Endothelial cell of umbilical vein (primary cell): ENCODE measurements at regions not wholly inside any gene's neighbourhood (a gene's known extent, or its start where the extent isn't known, plus 50 kb on each side); places are given as distances from the start of the nearest gene placed in this dataset.

Experiments used
- BruUV-seq: library from RNA; stranded (reverse); fragments of 400-500 nt; replicated peaks from 2 replicates; lab custom pipeline; 2021; lab: Mats Ljungman, UMichigan
- CTCF ChIA-PET: fragments of 300-600, 350-600 bp; sonication (Branson Sonifier 250); formaldehyde crosslinking; loops from one replicate; lab custom pipeline; 2021; ENCODE audit warnings: antibody characterized with exemption, inconsistent platforms; lab: Charles Lee
- POLR2A ChIA-PET: fragments of 300-600, 350-600 bp; sonication (Branson Sonifier 250); formaldehyde crosslinking; loops from one replicate; lab custom pipeline; 2021; ENCODE audit warnings: antibody characterized with exemption, inconsistent platforms; lab: Charles Lee
- DNase-seq: peaks from one replicate; pipeline ENCODE4 v3.0.0-alpha.2; 2011; ENCODE audit warnings: low read depth, low spot score
- FAIRE-seq: peaks from 2 replicates; lab custom pipeline; 2011; peaks lifted over from hg19 to GRCh38; lab: Jason Lieb, UNC
- H2AFZ ChIP-seq: 2 replicates; pipeline ENCODE4 v1.6.0; 2012; ENCODE audit warnings: low read depth, low read length, control low read depth, inconsistent platforms
- H3K27ac ChIP-seq: 2 replicates; pipeline ENCODE4 v1.5.1; 2011; ENCODE audit warnings: low read depth, mild to moderate bottlenecking, control low read depth, low read length, moderate library complexity; ENCODE audit not compliant: insufficient read depth
- H3K27me3 ChIP-seq, 2 experiments: 2 replicates each; pipeline versions ENCODE4 v1.6.0 to v1.6.1; 2011; ENCODE audit warnings: low read length in 2 of 2, mixed read lengths in 1 of 2; ENCODE audit not compliant: control insufficient read depth in 2 of 2, insufficient read depth in 2 of 2
- H3K36me3 ChIP-seq, 2 experiments: 2 replicates in 1 of 2; 3 replicates in 1 of 2; pipeline ENCODE4 v1.5.1; 2011; ENCODE audit warnings: low read length in 2 of 2, mild to moderate bottlenecking in 1 of 2, moderate library complexity in 1 of 2; ENCODE audit not compliant: control insufficient read depth in 2 of 2, insufficient read depth in 2 of 2; ENCODE audit errors: extremely low read depth in 1 of 2
- H3K4me1 ChIP-seq: 3 replicates; pipeline ENCODE4 v1.5.1; 2011; ENCODE audit warnings: mild to moderate bottlenecking, low read length; ENCODE audit not compliant: control insufficient read depth, insufficient read depth; ENCODE audit errors: extremely low read depth
- H3K4me2 ChIP-seq: 2 replicates; pipeline ENCODE4 v1.6.1; 2011; ENCODE audit warnings: low read length, control low read depth, mixed read lengths; ENCODE audit not compliant: insufficient read depth
- H3K4me3 ChIP-seq, 3 experiments: fragments of 200-600 bp in 1 of 3; sonication (generic), shearing (Covaris generic) in 1 of 3; replicated peaks in 1 of 3; 2 replicates each; pipeline ENCODE4 v1.5.1; 2011 to 2016; ENCODE audit warnings: control low read depth in 3 of 3, low read length in 3 of 3, mild to moderate bottlenecking in 2 of 3, inconsistent platforms in 1 of 3, low read depth in 1 of 3, moderate library complexity in 1 of 3; ENCODE audit not compliant: insufficient read depth in 1 of 3
- H3K79me2 ChIP-seq: 2 replicates; pipeline ENCODE4 v1.6.0; 2012; ENCODE audit warnings: low read length, inconsistent platforms; ENCODE audit not compliant: control insufficient read depth, insufficient read depth
- H3K9ac ChIP-seq: replicated peaks from 2 replicates; pipeline ENCODE3; 2011; ENCODE audit warnings: low read length, control low read depth; ENCODE audit not compliant: insufficient read depth; ENCODE audit errors: extremely low read depth
- H3K9me1 ChIP-seq: replicated peaks from 3 replicates; pipeline ENCODE4 v1.6.0; 2011; ENCODE audit warnings: mild to moderate bottlenecking, low read length; ENCODE audit not compliant: control insufficient read depth, insufficient read depth; ENCODE audit errors: extremely low read depth
- H3K9me3 ChIP-seq: replicated peaks from 2 replicates; pipeline ENCODE4 v1.5.1; 2012; ENCODE audit warnings: low read length, inconsistent platforms; ENCODE audit not compliant: control insufficient read depth, insufficient read depth
- H4K20me1 ChIP-seq: replicated peaks from 2 replicates; pipeline ENCODE3; 2011; ENCODE audit warnings: mild to moderate bottlenecking, low read length; ENCODE audit not compliant: control insufficient read depth, insufficient read depth; ENCODE audit errors: extremely low read depth
- EZH2 ChIP-seq: IDR thresholded peaks from 2 replicates; pipeline ENCODE4 v1.6.1; 2012; ENCODE audit warnings: borderline replicate concordance, low read depth, mild to moderate bottlenecking, moderate library complexity, low read length, inconsistent platforms; ENCODE audit not compliant: severe bottlenecking
- FOS ChIP-seq: IDR thresholded peaks from 2 replicates; pipeline ENCODE4 v1.6.1; 2011; ENCODE audit warnings: mild to moderate bottlenecking, low read length, moderate library complexity, borderline replicate concordance; ENCODE audit not compliant: insufficient read depth
- GATA2 ChIP-seq: IDR thresholded peaks from 2 replicates; pipeline ENCODE4 v1.7.0; 2011; ENCODE audit warnings: low read depth, mild to moderate bottlenecking, moderate library complexity, mixed read lengths, low read length; ENCODE audit not compliant: insufficient read length, insufficient read depth
- JUN ChIP-seq: IDR thresholded peaks from 2 replicates; pipeline ENCODE4 v1.6.1; 2011; ENCODE audit warnings: borderline replicate concordance, low read depth; ENCODE audit not compliant: insufficient read length, insufficient read depth
- POLR2A ChIP-seq: IDR thresholded peaks from 2 replicates; pipeline ENCODE4 v1.6.1; 2012; ENCODE audit warnings: low read depth, mild to moderate bottlenecking, control low read depth, low read length
- POLR2AphosphoS5 ChIP-seq: IDR thresholded peaks from 2 replicates; pipeline ENCODE4 v1.6.1; 2012; ENCODE audit warnings: low read depth, mild to moderate bottlenecking, control low read depth, low read length, moderate library complexity; ENCODE audit not compliant: insufficient read depth
- dilution Hi-C: fragments of 300-500 bp; cut with MboI; formaldehyde crosslinking; loops from one replicate; pipeline ENCODE4 v1.15.0; 2019; ENCODE audit warnings: low sequenced_read_pairs; ENCODE audit not compliant: extremely low pct_ligation_motif_present
- intact Hi-C: fragments of 100-400 bp; cut with micrococcal nuclease; formaldehyde crosslinking; loops from one replicate; pipeline ENCODE4 v1.10.0; 2022
- TF ChIP-seq, protein P1 (sequence below), 2 donors: IDR thresholded peaks; 1 replicate in 1 of 2; 2 replicates in 1 of 2; pipeline ENCODE4 v1.5.1; 2011; ENCODE audit warnings: low read length in 2 of 2, mild to moderate bottlenecking in 2 of 2, moderate library complexity in 2 of 2, control low read depth in 1 of 2, inconsistent platforms in 1 of 2, low read depth in 1 of 2; ENCODE audit not compliant: insufficient read depth in 1 of 2; ENCODE audit errors: extremely low read depth in 1 of 2
- TF ChIP-seq, protein P2 (sequence below): IDR thresholded peaks from 2 replicates; pipeline ENCODE4 v1.6.1; 2011; ENCODE audit not compliant: insufficient read depth, insufficient read length

DNA sequence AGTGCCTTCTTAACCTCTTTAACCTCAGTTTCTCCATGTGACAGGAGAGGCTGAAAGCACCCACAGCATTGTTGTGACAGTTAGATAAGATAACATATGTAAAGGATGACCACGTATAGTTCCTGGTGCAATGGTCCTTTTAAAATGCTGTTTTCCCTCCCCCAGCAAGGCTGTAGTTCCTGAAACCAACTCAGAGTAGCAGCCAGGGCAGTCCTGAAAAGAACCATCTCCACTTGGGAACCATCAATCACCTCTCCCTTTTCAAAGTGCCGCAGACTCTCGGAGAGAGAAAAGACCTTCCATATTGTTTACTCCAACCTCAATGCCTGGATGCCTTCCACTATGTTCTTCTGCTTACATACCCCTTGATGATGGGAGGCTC is 158.8 kb downstream of the DDX1 start:
- DNase-seq (no peak), FAIRE-seq (no peak)
- Histone ChIP-seq H2AFZ (no peak overlapping the region), H3K4me1 (peaks cover 23% of the 10 kb centered on the region), H3K79me2 (no peaks in the 10 kb centered on the region), H3K9me1 (no peaks in the 10 kb centered on the region), H3K27me3 (peaks cover under 1 to 2% of the 10 kb centered on the region in 2 experiments), H3K4me3 (no peak overlapping the region), H3K9ac (no peak overlapping the region), H3K36me3 (no peaks in the 10 kb centered on the region), H3K27ac (no peak overlapping the region), H3K4me2 (no peak overlapping the region), H3K9me3 (no peaks in the 10 kb centered on the region), H4K20me1 (no peaks in the 10 kb centered on the region)
- ChIA-PET CTCF (interaction anchor here (1.5 kb wide), 1 partner anchor 9 kb away, joined by 4 read pairs; no protein-coding TSS in a partner anchor), POLR2A (no interaction called here)
- TF ChIP-seq JUN (no peak), FOS (no peak), POLR2A (no peak), GATA2 (no peak), EZH2 (no peak), POLR2AphosphoS5 (no peak)
- TF ChIP-seq, protein P1, sequence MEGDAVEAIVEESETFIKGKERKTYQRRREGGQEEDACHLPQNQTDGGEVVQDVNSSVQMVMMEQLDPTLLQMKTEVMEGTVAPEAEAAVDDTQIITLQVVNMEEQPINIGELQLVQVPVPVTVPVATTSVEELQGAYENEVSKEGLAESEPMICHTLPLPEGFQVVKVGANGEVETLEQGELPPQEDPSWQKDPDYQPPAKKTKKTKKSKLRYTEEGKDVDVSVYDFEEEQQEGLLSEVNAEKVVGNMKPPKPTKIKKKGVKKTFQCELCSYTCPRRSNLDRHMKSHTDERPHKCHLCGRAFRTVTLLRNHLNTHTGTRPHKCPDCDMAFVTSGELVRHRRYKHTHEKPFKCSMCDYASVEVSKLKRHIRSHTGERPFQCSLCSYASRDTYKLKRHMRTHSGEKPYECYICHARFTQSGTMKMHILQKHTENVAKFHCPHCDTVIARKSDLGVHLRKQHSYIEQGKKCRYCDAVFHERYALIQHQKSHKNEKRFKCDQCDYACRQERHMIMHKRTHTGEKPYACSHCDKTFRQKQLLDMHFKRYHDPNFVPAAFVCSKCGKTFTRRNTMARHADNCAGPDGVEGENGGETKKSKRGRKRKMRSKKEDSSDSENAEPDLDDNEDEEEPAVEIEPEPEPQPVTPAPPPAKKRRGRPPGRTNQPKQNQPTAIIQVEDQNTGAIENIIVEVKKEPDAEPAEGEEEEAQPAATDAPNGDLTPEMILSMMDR (IDR thresholded peaks at IDR 0.05; ENCODE audit: extremely low read depth in 1 of 2, insufficient read depth in 1 of 2, low read depth in 1 of 2, low read length in 2 of 2), result no peak
- TF ChIP-seq, protein P2, sequence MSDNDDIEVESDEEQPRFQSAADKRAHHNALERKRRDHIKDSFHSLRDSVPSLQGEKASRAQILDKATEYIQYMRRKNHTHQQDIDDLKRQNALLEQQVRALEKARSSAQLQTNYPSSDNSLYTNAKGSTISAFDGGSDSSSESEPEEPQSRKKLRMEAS, result no peak
- intact Hi-C loops (loop anchor here (1.0 to 10.0 kb wide), 5 partner anchors 20 to 757 kb away; partner anchors contain the start of gene MYCN), dilution Hi-C loops (no loop called here)
- no TSS peak for BruUV-seq
